Cerebellar nuclear complex (tissue), 1 donor: ENCODE measurements at regions not wholly inside any gene's neighbourhood (a gene's known extent, or its start where the extent isn't known, plus 50 kb on each side); places are given as distances from the start of the nearest gene placed in this dataset.

Experiments
- DNase-seq, 2 experiments: peaks; one replicate each; lab custom pipeline; 2025; lab: John Stamatoyannopoulos, UW

GRCh38 chr6:101296169-101296960 lies 97.1 kb upstream of the GRIK2 start:
- DNase-seq: no peak

- no peak for DNase-seq
Observed at GRCh38 chr6:101302593-101302992, 90.9 kb upstream of the GRIK2 start.

GRCh38 chr6:101303495-101303894 lies 90.0 kb upstream of the GRIK2 start:
- DNase-seq: no peak

- DNase-seq: no peak
Observed at GRCh38 chr6:101312652-101313051, 80.9 kb upstream of the GRIK2 start.

GRCh38 chr6:101322921-101323320 lies 70.6 kb upstream of the GRIK2 start:
- no peak for DNase-seq

GRCh38 chr6:101326411-101326810 lies 67.1 kb upstream of the GRIK2 start:
- DNase-seq: no peak

- DNase-seq: no peak
Observed at GRCh38 chr6:101341926-101342325, 51.6 kb upstream of the GRIK2 start.
